ENCODE measurements at regions not wholly inside any gene's neighbourhood (a gene's known extent, or its start where the extent isn't known, plus 50 kb on each side); places are given as distances from the start of the nearest gene placed in this dataset.

GRCh38 chr1:190685676-190686075, 208.0 kb upstream of the BRINP3 start:
- TF ChIP-seq ATF1 (CRISPR knock-in tag; IDR thresholded peaks at IDR 0.05) = no peak
- TF ChIP-seq CTCF (IDR thresholded peaks at IDR 0.05) = no peak
- no peak for TF ChIP-seq CBFB (CRISPR knock-in tag; IDR thresholded peaks at IDR 0.05; ENCODE audit: low read depth)
- TF ChIP-seq ATF3 (CRISPR knock-in tag; conservative IDR thresholded peaks at IDR 0.05) = no peak
- TF ChIP-seq, protein P1, sequence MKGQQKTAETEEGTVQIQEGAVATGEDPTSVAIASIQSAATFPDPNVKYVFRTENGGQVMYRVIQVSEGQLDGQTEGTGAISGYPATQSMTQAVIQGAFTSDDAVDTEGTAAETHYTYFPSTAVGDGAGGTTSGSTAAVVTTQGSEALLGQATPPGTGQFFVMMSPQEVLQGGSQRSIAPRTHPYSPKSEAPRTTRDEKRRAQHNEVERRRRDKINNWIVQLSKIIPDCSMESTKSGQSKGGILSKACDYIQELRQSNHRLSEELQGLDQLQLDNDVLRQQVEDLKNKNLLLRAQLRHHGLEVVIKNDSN (CRISPR knock-in tag; IDR thresholded peaks at IDR 0.05) = no peak
- TF ChIP-seq ZNF317 (CRISPR knock-in tag; IDR thresholded peaks at IDR 0.05; ENCODE audit: borderline replicate concordance, low read depth) = no peak
- TF ChIP-seq, protein P2, sequence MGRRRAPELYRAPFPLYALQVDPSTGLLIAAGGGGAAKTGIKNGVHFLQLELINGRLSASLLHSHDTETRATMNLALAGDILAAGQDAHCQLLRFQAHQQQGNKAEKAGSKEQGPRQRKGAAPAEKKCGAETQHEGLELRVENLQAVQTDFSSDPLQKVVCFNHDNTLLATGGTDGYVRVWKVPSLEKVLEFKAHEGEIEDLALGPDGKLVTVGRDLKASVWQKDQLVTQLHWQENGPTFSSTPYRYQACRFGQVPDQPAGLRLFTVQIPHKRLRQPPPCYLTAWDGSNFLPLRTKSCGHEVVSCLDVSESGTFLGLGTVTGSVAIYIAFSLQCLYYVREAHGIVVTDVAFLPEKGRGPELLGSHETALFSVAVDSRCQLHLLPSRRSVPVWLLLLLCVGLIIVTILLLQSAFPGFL (CRISPR knock-in tag; IDR thresholded peaks at IDR 0.05; ENCODE audit: borderline replicate concordance) = no peak
- no peak for TF ChIP-seq ETV6 (CRISPR knock-in tag; IDR thresholded peaks at IDR 0.05)
- no peak for TF ChIP-seq CREM (CRISPR knock-in tag; IDR thresholded peaks at IDR 0.05)
- no peak for TF ChIP-seq GTF2I (CRISPR knock-in tag; conservative IDR thresholded peaks at IDR 0.05)
- TF ChIP-seq, protein P3, sequence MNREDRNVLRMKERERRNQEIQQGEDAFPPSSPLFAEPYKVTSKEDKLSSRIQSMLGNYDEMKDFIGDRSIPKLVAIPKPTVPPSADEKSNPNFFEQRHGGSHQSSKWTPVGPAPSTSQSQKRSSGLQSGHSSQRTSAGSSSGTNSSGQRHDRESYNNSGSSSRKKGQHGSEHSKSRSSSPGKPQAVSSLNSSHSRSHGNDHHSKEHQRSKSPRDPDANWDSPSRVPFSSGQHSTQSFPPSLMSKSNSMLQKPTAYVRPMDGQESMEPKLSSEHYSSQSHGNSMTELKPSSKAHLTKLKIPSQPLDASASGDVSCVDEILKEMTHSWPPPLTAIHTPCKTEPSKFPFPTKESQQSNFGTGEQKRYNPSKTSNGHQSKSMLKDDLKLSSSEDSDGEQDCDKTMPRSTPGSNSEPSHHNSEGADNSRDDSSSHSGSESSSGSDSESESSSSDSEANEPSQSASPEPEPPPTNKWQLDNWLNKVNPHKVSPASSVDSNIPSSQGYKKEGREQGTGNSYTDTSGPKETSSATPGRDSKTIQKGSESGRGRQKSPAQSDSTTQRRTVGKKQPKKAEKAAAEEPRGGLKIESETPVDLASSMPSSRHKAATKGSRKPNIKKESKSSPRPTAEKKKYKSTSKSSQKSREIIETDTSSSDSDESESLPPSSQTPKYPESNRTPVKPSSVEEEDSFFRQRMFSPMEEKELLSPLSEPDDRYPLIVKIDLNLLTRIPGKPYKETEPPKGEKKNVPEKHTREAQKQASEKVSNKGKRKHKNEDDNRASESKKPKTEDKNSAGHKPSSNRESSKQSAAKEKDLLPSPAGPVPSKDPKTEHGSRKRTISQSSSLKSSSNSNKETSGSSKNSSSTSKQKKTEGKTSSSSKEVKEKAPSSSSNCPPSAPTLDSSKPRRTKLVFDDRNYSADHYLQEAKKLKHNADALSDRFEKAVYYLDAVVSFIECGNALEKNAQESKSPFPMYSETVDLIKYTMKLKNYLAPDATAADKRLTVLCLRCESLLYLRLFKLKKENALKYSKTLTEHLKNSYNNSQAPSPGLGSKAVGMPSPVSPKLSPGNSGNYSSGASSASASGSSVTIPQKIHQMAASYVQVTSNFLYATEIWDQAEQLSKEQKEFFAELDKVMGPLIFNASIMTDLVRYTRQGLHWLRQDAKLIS (CRISPR knock-in tag; IDR thresholded peaks at IDR 0.05; ENCODE audit: borderline replicate concordance) = no peak
- TF ChIP-seq IRF2 (CRISPR knock-in tag; IDR thresholded peaks at IDR 0.05; ENCODE audit: borderline replicate concordance, low read depth) = no peak
